CD4-positive, alpha-beta T cell treated with Interleukin-6 for 4 hours (primary cell): ENCODE measurements at regions not wholly inside any gene's neighbourhood (a gene's known extent, or its start where the extent isn't known, plus 50 kb on each side); places are given as distances from the start of the nearest gene placed in this dataset.
"Not testable (repeated sequence)": the region's sequence is repeated elsewhere in the genome, so short reads cannot be mapped to it uniquely, and the experiment has no call there.

Experiments used
- DNase-seq: peaks from one replicate; pipeline ENCODE4 v3.0.0-alpha.2; 2020; ENCODE audit warnings: mixed read lengths

GRCh38 chr2:8500124-8501054 is 181.5 kb upstream of the ID2 start:
- no peak for DNase-seq

GRCh38 chr2:8501061-8501720 is 180.7 kb upstream of the ID2 start:
- DNase-seq: no peak

GRCh38 chr2:8502316-8502715 is 179.5 kb upstream of the ID2 start:
- no peak for DNase-seq

- DNase-seq: no peak
These were observed 176.4 kb upstream of the ID2 start for GRCh38 chr2:8505311-8505920.

GRCh38 chr2:8506746-8507145 is 175.1 kb upstream of the ID2 start:
- DNase-seq: no peak

GRCh38 chr2:8508766-8509165 is 173.1 kb upstream of the ID2 start:
- DNase-seq: no peak

GRCh38 chr2:8509621-8510020 is 172.2 kb upstream of the ID2 start:
- no peak for DNase-seq

- DNase-seq: not testable (repeated sequence)
These were observed 171.8 kb upstream of the ID2 start for GRCh38 chr2:8510055-8510454.

GRCh38 chr2:8510519-8510918 is 171.3 kb upstream of the ID2 start:
- no peak for DNase-seq

- DNase-seq: no peak
These were observed 169.8 kb upstream of the ID2 start for GRCh38 chr2:8511868-8512612.

GRCh38 chr2:8513601-8514273 is 168.1 kb upstream of the ID2 start:
- DNase-seq: no peak

GRCh38 chr2:8514274-8514662 is 167.6 kb upstream of the ID2 start:
- no peak for DNase-seq

- DNase-seq: peak; percentile 63
These were observed 166.8 kb upstream of the ID2 start for GRCh38 chr2:8514796-8515758.

GRCh38 chr2:8515864-8516533 is 165.9 kb upstream of the ID2 start:
- DNase-seq: no peak

- DNase-seq: no peak
These were observed 163.9 kb upstream of the ID2 start for GRCh38 chr2:8517850-8518498.

- no peak for DNase-seq
These were observed 162.7 kb upstream of the ID2 start for GRCh38 chr2:8518979-8519668.

GRCh38 chr2:8520791-8521344 is 161.0 kb upstream of the ID2 start:
- no peak for DNase-seq

GRCh38 chr2:8522687-8523086 is 159.2 kb upstream of the ID2 start:
- DNase-seq: no peak

GRCh38 chr2:8524388-8524787 is 157.5 kb upstream of the ID2 start:
- no peak for DNase-seq
